Thoracic aorta (tissue), 2 donors: ENCODE measurements at regions not wholly inside any gene's neighbourhood (a gene's known extent, or its start where the extent isn't known, plus 50 kb on each side); places are given as distances from the start of the nearest gene placed in this dataset.
"Not testable (repeated sequence)": the region's sequence is repeated elsewhere in the genome, so short reads cannot be mapped to it uniquely, and the experiment has no call there.

Experiments used
- ATAC-seq: fragments of 150-250 bp; one replicate; pipeline ENCODE4 v1.8.0; 2017; ENCODE audit warnings: low read depth; ENCODE audit not compliant: insufficient number of reproducible peaks, low FRiP score
- DNase-seq: peaks from one replicate; pipeline ENCODE4 v3.0.0-alpha.2; 2020; ENCODE audit warnings: low spot score
- H3K27ac ChIP-seq, 2 donors: fragments of 200-600 bp; sonication (generic); 1 replicate in 1 of 2; 2 replicates in 1 of 2; pipeline ENCODE4 v1.5.1; 2016; ENCODE audit warnings: mild to moderate bottlenecking in 2 of 2, moderate library complexity in 2 of 2
- H3K27me3 ChIP-seq: fragments of 200-600 bp; sonication (generic); replicated peaks from 2 replicates; pipeline ENCODE4 v1.6.0; 2016; ENCODE audit warnings: mild to moderate bottlenecking; ENCODE audit not compliant: insufficient read depth
- H3K36me3 ChIP-seq: fragments of 200-600 bp; sonication (generic); one replicate; pipeline ENCODE4 v1.5.1; 2016
- H3K4me1 ChIP-seq, 2 donors: fragments of 200-600 bp; sonication (generic); 1 replicate in 1 of 2; 2 replicates in 1 of 2; pipeline versions ENCODE4 v1.5.1 to v1.6.0; 2016; ENCODE audit warnings: low read depth in 2 of 2, mild to moderate bottlenecking in 1 of 2; ENCODE audit not compliant: control insufficient read depth in 1 of 2
- H3K4me3 ChIP-seq: fragments of 200-600 bp; sonication (generic); 2 replicates; pipeline ENCODE4 v1.5.1; 2016; ENCODE audit warnings: mild to moderate bottlenecking
- H3K9me3 ChIP-seq: fragments of 200-600 bp; sonication (generic); 2 replicates; pipeline ENCODE4 v1.5.1; 2016
- TF ChIP-seq, protein P1 (sequence below): fragments of 200-600 bp; sonication (generic); IDR thresholded peaks from one replicate; pipeline ENCODE4 v1.5.1; 2019; ENCODE audit warnings: antibody characterized with exemption

DNA sequence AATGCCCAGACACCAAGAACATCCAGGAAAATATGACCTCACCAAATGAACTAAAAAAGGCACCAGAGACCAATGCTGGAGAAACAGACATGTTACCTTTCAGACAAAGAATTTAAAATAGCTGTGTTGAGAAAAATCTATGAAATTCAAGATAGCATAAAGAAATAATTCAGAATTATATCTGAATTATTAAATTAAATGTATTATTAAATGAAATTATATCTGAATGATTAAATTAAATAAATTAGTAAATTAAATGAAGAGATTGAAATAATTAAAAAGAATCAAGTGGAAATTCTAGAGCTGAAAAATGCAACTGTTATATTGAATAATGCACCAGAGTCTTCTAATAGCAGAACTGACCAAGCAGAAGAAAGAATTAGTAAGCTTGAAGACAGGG, 279.2 kb upstream of the SATB1 start:
- no peak overlapping the region for H3K27ac ChIP-seq
- no peak for ATAC-seq
- no peaks in the 10 kb centered on the region for H3K27me3 ChIP-seq
- no peak overlapping the region for H3K4me3 ChIP-seq
- no peaks in the 10 kb centered on the region for H3K4me1 ChIP-seq
- H3K9me3 ChIP-seq = peaks cover 3% of the 10 kb centered on the region
- no peak for DNase-seq
- H3K36me3 ChIP-seq = no peaks in the 10 kb centered on the region
- TF ChIP-seq, protein P1, sequence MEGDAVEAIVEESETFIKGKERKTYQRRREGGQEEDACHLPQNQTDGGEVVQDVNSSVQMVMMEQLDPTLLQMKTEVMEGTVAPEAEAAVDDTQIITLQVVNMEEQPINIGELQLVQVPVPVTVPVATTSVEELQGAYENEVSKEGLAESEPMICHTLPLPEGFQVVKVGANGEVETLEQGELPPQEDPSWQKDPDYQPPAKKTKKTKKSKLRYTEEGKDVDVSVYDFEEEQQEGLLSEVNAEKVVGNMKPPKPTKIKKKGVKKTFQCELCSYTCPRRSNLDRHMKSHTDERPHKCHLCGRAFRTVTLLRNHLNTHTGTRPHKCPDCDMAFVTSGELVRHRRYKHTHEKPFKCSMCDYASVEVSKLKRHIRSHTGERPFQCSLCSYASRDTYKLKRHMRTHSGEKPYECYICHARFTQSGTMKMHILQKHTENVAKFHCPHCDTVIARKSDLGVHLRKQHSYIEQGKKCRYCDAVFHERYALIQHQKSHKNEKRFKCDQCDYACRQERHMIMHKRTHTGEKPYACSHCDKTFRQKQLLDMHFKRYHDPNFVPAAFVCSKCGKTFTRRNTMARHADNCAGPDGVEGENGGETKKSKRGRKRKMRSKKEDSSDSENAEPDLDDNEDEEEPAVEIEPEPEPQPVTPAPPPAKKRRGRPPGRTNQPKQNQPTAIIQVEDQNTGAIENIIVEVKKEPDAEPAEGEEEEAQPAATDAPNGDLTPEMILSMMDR = no peak

DNA sequence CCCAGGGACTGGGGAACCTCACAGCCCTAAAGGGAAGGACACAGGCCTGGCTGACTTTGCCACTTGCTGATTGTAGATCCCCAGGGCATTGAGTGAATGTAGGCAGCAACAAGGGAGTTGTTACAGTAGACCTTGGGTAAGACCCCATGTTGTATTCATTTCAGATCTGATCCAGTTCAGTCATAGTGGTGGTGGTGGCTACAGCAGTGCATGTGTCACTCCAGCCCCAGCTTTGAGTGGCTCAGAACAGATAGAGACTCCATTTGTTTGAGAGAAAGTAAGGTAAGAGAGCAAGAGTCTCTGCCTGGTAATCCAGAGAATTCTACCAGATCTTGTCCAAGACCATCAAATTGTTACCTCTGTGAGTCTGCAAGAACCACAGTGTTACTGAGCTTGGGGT, 278.7 kb upstream of the SATB1 start:
- TF ChIP-seq, protein P1 = no peak
- Histone ChIP-seq H3K4me1 (no peaks in the 10 kb centered on the region), H3K36me3 (no peaks in the 10 kb centered on the region)

DNA sequence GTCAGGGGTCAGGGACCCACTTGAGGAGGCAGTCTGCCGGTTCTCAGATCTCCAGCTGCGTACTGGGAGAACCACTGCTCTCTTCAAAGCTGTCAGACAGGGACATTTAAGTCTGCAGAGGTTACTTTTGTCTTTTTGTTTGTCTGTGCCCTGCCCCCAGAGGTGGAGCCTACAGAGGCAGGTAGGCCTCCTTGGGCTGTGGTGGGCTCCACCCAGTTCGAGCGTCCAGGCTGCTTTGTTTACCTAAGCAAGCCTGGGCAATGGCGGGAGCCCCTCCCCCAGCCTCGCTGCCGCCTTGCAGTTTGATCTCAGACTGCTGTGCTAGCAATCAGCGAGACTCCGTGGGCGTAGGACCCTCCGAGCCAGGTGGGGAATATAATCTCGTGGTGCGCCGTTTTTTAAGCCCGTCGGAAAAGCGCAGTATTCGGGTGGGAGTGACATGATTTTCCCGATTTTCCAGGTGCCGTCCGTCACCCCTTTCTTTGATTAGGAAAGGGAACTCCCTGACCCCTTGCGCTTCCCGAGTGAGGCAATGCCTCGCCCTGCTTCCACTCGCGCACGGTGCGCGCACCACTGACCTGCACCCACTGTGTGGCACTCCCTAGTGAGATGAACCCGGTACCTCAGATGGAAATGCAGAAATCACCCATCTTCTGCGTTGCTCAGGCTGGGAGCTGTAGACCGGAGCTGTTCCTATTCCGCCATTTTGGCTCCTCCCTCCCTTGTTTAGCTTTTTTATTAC, 268.6 kb upstream of the SATB1 start:
- H3K4me1 ChIP-seq, H3K4me3 ChIP-seq, H3K27ac ChIP-seq, H3K9me3 ChIP-seq, ATAC-seq, DNase-seq, H3K27me3 ChIP-seq, H3K36me3 ChIP-seq: not testable (repeated sequence)

More for the DNA sequence above, 278.7 kb upstream of the SATB1 start:
- Histone ChIP-seq H3K9me3 (peaks cover 3% of the 10 kb centered on the region), H3K27ac (no peak overlapping the region), H3K4me3 (no peak overlapping the region), H3K27me3 (no peaks in the 10 kb centered on the region)
- ATAC-seq = no peak
- DNase-seq = no peak

DNA sequence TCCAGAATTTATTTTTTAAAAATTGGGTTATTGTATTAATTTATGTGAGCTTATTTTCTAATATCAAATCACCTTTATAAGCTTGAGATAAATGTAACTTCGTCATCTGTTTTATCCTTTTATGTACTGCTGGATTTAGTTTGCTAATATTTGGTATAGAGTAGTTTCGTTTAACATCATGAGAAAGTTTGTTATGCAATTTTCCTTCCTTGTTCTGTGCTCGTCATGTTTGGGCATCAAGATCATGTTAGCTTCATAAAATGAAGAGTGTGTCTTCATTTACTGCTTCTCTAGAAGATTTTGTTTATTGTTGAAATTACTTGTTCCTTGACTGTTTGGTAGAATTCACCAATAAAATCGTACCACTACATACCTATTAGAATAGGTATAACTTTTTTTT, 262.1 kb upstream of the SATB1 start:
- DNase-seq (no peak), ATAC-seq (no peak)
- H3K27me3 ChIP-seq = no peaks in the 10 kb centered on the region

DNA sequence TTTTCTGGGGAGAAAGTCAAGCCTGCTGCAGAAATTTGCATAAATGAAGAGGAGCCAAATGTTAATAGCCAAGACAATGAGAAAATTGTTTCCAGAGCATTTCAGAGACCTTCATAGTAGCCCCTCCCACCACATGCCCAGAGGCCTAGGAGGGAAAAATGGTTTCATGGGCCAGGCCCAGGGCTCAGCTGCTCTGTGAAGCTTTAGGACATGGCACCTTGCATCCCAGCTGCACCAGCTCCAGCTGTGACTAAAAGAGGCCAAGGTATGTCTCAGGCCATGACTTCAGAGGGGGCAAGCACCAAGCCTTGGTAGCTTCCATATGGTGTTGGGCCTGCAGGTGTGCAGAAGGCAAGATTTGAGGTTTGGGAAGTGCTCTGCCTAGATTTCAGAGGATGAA, 258.8 kb upstream of the SATB1 start:
- Histone ChIP-seq H3K27me3 (no peaks in the 10 kb centered on the region), H3K4me3 (no peak overlapping the region), H3K4me1 (no peaks in the 10 kb centered on the region), H3K9me3 (no peaks in the 10 kb centered on the region), H3K36me3 (no peaks in the 10 kb centered on the region), H3K27ac (no peak overlapping the region)
- ATAC-seq = no peak
- TF ChIP-seq, protein P1 = no peak
- DNase-seq = no peak

More for the DNA sequence above, 262.1 kb upstream of the SATB1 start:
- H3K27ac ChIP-seq = no peak overlapping the region
- no peaks in the 10 kb centered on the region for H3K9me3 ChIP-seq
- H3K4me3 ChIP-seq = no peak overlapping the region
- TF ChIP-seq, protein P1 = no peak
- no peaks in the 10 kb centered on the region for H3K36me3 ChIP-seq
- H3K4me1 ChIP-seq = no peaks in the 10 kb centered on the region
